GM10248 (cell line): ENCODE measurements at regions not wholly inside any gene's neighbourhood (a gene's known extent, or its start where the extent isn't known, plus 50 kb on each side); places are given as distances from the start of the nearest gene placed in this dataset.

Experiments used
- CTCF ChIA-PET: fragments of 300-600 bp; sonication (Branson Sonifier 250); formaldehyde crosslinking; extraction: SDS; loops from one replicate; lab custom pipeline; 2021; ENCODE audit warnings: antibody characterized with exemption; lab: Yijun Ruan, JAX
- POLR2A ChIA-PET: fragments of 350-650 bp; sonication (Branson Sonifier 250); formaldehyde crosslinking; extraction: SDS; loops from one replicate; lab custom pipeline; 2020; ENCODE audit warnings: antibody characterized with exemption; lab: Yijun Ruan, JAX
- DNase-seq: peaks from one replicate; pipeline ENCODE4 v3.0.0; 2012; ENCODE audit errors: extremely low spot score
- CTCF ChIP-seq: IDR thresholded peaks from 2 replicates; pipeline ENCODE4 v1.5.1; 2012; ENCODE audit warnings: mild to moderate bottlenecking, low read depth; ENCODE audit errors: extremely low read depth, missing control alignments, control extremely low read depth

DNA sequence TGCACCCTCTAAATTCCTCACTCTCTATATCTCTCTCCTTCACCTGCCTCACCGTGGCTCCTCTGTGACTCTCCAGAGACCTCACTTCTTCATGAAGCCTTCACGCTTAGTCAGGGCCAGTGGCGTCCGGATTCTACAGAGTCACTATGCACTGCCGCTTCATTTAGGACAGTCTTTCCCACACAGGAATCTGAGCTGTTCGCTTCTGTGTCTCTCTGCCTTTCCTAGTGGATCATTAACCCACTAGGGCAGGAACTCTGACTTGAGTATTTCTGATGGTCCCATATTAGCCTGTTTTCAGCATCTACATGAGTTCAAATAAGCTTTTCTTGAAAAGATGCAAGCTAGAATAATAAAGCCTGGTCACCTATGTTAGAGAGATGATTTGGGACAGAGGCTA lies 180.2 kb upstream of the DOK6 start:
- ChIA-PET CTCF (interaction anchor here (2.7 kb wide), 1 partner anchor 11 kb away, joined by 8 read pairs; no protein-coding TSS in a partner anchor), POLR2A (no interaction called here)
- TF ChIP-seq CTCF: no peak
- DNase-seq: no peak

DNA sequence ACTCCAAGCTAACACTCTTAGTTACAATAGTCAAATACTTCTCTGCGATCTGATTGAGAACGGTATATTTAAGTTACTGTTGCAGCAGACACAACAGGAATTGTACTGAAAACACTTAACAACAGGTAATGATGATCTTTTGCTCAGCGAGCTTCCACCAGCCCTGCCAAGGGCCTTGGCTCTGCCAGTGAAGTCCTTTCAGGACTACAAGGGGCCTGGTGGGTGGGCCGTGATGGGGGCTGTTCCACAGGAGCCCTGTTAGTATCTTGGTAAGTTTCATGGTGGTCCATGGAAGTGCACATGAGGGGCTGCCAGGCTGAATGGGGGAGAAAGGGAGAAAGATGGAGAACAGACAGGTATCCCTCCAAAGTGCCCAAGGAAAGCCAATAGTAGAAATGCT lies 178.6 kb upstream of the DOK6 start:
- ChIA-PET CTCF (interaction anchor here (1.4 kb wide), 1 partner anchor 10 kb away, joined by 3 read pairs; no protein-coding TSS in a partner anchor), POLR2A (no interaction called here)
- no peak for DNase-seq
- TF ChIP-seq CTCF: no peak

- POLR2A ChIA-PET: no interaction called here
These were observed 173.7 kb upstream of the DOK6 start for GRCh38 chr18:69226971-69227370.

DNA sequence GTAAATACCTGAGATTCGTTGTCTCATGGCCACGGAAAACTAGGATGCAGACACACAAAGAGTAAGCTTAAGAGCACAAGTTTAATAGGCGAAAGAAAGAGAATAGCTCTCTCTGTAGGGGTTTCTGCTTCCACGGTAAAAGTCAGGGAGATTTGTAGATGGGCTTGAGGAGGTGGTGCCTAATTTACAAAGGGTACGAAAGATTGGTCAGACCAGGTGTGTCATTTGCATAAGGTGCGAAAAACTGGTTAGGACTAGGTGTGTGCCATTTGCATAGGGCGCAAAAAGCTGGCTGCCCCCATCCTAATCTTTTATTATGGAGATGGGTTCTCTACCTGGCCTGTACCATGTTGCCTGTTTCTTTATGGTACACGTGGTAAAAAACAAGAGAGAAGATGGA lies 170.5 kb upstream of the DOK6 start:
- DNase-seq: no peak
- ChIA-PET CTCF (interaction anchor here (1.4 to 1.5 kb wide), 2 partner anchors 11 to 34 kb away, joined by 3 to 8 read pairs; no protein-coding TSS in a partner anchor), POLR2A (no interaction called here)
- no peak for TF ChIP-seq CTCF

More at GRCh38 chr18:69226971-69227370, 173.7 kb upstream of the DOK6 start:
- CTCF ChIA-PET: no interaction called here
- DNase-seq: no peak
- no peak for TF ChIP-seq CTCF

DNA sequence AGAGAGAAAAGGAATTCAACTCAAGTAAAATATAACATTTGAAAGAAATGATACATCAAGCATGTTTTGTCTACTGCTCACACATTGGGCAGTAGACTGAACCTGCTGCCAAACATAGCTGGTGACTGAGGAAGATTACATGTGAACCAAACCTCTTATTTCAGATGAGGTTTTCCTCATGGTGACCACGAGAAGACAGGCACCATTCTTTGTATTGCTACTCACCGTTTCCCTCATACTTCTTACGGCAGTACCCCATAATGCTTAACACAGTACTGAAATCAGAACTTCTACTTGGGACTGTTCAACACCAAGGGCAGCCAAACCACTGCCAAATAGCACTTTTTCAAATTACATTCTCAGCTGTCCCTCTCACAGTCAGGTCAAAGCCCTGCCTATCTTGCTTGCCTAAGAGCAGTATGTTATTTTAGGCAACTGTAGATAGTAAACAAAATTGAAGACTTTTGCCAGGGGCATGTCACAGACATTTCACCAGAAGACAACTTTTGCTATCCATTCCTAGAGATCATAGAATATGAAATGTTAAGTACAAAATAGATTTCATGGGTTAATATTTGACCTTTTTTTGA lies 167.1 kb upstream of the DOK6 start:
- no peak for TF ChIP-seq CTCF
- ChIA-PET CTCF (no interaction called here), POLR2A (interaction anchor here (0.7 kb wide), 1 partner anchor 201 kb away, joined by 3 read pairs; no protein-coding TSS in a partner anchor)
- DNase-seq: no peak

GRCh38 chr18:69239849-69240674 lies 160.6 kb upstream of the DOK6 start:
- TF ChIP-seq CTCF: no peak
- POLR2A ChIA-PET: no interaction called here
- no peak for DNase-seq
- CTCF ChIA-PET: no interaction called here
